H9 (cell line): ENCODE measurements at regions not wholly inside any gene's neighbourhood (a gene's known extent, or its start where the extent isn't known, plus 50 kb on each side); places are given as distances from the start of the nearest gene placed in this dataset.

Experiments
- DNase-seq: peaks from one replicate; pipeline ENCODE4 v3.0.0-alpha.2; 2017
- H2AFZ ChIP-seq: one replicate; pipeline ENCODE4 v1.6.1; 2013; ENCODE audit warnings: mild to moderate bottlenecking, low read length, control low read depth, moderate library complexity
- H2AK5ac ChIP-seq: 2 replicates; pipeline ENCODE4 v1.6.1; 2013; ENCODE audit warnings: low read length, control low read depth, mixed read lengths; ENCODE audit not compliant: insufficient read length
- H2BK120ac ChIP-seq: one replicate; pipeline ENCODE4 v1.6.1; 2013; ENCODE audit warnings: low read depth, mild to moderate bottlenecking, low read length, control low read depth, inconsistent platforms; ENCODE audit not compliant: poor library complexity, severe bottlenecking
- H2BK12ac ChIP-seq: 2 replicates; pipeline ENCODE4 v1.6.1; 2013; ENCODE audit warnings: low read length, control low read depth, mixed read lengths, low read depth; ENCODE audit not compliant: insufficient read length
- H2BK15ac ChIP-seq: 2 replicates; pipeline ENCODE4 v1.6.1; 2013; ENCODE audit warnings: low read depth, low read length, control low read depth
- H2BK20ac ChIP-seq: one replicate; pipeline ENCODE4 v1.6.1; 2013; ENCODE audit warnings: low read depth, mild to moderate bottlenecking, low read length, control low read depth, inconsistent platforms; ENCODE audit not compliant: poor library complexity, severe bottlenecking
- H2BK5ac ChIP-seq: 2 replicates; pipeline ENCODE4 v1.6.1; 2013; ENCODE audit warnings: low read length, control low read depth, mixed read lengths; ENCODE audit not compliant: insufficient read length
- H3K14ac ChIP-seq: 2 replicates; pipeline ENCODE4 v1.6.1; 2013; ENCODE audit warnings: low read length, control low read depth; ENCODE audit not compliant: insufficient read depth
- H3K18ac ChIP-seq: 2 replicates; pipeline ENCODE4 v1.6.1; 2013; ENCODE audit warnings: low read depth, mild to moderate bottlenecking, mixed read lengths, low read length, control low read depth; ENCODE audit not compliant: insufficient read length
- H3K23ac ChIP-seq: 2 replicates; pipeline ENCODE4 v1.6.1; 2013; ENCODE audit warnings: low read length, control low read depth, mixed read lengths, low read depth; ENCODE audit not compliant: insufficient read length
- H3K23me2 ChIP-seq: 2 replicates; pipeline ENCODE4 v1.6.1; 2013; ENCODE audit warnings: low read depth, mild to moderate bottlenecking, mixed read lengths, low read length, control low read depth; ENCODE audit not compliant: insufficient read length, poor library complexity, severe bottlenecking
- H3K27ac ChIP-seq: 2 replicates; pipeline ENCODE4 v1.5.1; 2013; ENCODE audit warnings: low read length, control low read depth, mixed read lengths, low read depth; ENCODE audit not compliant: insufficient read length
- H3K27me3 ChIP-seq: 2 replicates; pipeline ENCODE4 v1.6.1; 2013; ENCODE audit warnings: low read length, control low read depth, inconsistent platforms; ENCODE audit not compliant: insufficient read depth
- H3K4ac ChIP-seq: 2 replicates; pipeline ENCODE4 v1.6.1; 2013; ENCODE audit warnings: low read depth, mild to moderate bottlenecking, control low read depth, inconsistent platforms, low read length, moderate library complexity
- H3K4me1 ChIP-seq: 2 replicates; pipeline ENCODE4 v1.6.1; 2013; ENCODE audit warnings: low read length, control low read depth, inconsistent platforms; ENCODE audit not compliant: insufficient read depth
- H3K4me2 ChIP-seq: 2 replicates; pipeline ENCODE4 v1.6.1; 2013; ENCODE audit warnings: low read length, control low read depth, mixed read lengths; ENCODE audit not compliant: insufficient read length, insufficient read depth
- H3K56ac ChIP-seq: 2 replicates; pipeline ENCODE4 v1.6.1; 2013; ENCODE audit warnings: low read depth, mild to moderate bottlenecking, mixed read lengths, low read length, control low read depth; ENCODE audit not compliant: insufficient read length
- H3K79me1 ChIP-seq: 2 replicates; pipeline ENCODE4 v1.6.1; 2013; ENCODE audit warnings: low read depth, mild to moderate bottlenecking, moderate library complexity, low read length, control low read depth, inconsistent platforms; ENCODE audit not compliant: insufficient read depth, poor library complexity, severe bottlenecking
- H3K79me2 ChIP-seq: 2 replicates; pipeline ENCODE4 v1.6.1; 2013; ENCODE audit warnings: low read length, control low read depth, inconsistent platforms; ENCODE audit not compliant: insufficient read depth
- H3K9ac ChIP-seq: 2 replicates; pipeline ENCODE4 v1.6.1; 2013; ENCODE audit warnings: low read length, control low read depth, mixed read lengths; ENCODE audit not compliant: insufficient read length; ENCODE audit errors: extremely low read depth
- H3K9me3 ChIP-seq: one replicate; pipeline ENCODE4 v1.6.1; 2013; ENCODE audit warnings: low read depth, low read length, inconsistent platforms; ENCODE audit not compliant: control insufficient read depth
- H3T11ph ChIP-seq: one replicate; pipeline ENCODE4 v1.6.1; 2013; ENCODE audit warnings: mild to moderate bottlenecking, low read length, control low read depth, inconsistent platforms
- H4K20me1 ChIP-seq: one replicate; pipeline ENCODE4 v1.6.1; 2013; ENCODE audit not compliant: control insufficient read depth, insufficient read length, insufficient read depth
- H4K5ac ChIP-seq: 2 replicates; pipeline ENCODE4 v1.6.1; 2013; ENCODE audit warnings: low read depth, mild to moderate bottlenecking, mixed read lengths, low read length, control low read depth; ENCODE audit not compliant: insufficient read length
- H4K8ac ChIP-seq: replicated peaks from 2 replicates; pipeline ENCODE4 v1.6.1; 2013; ENCODE audit warnings: low read length, control low read depth, mixed read lengths, low read depth; ENCODE audit not compliant: insufficient read length
- H4K91ac ChIP-seq: 2 replicates; pipeline ENCODE4 v1.6.1; 2013; ENCODE audit warnings: low read depth, mild to moderate bottlenecking, moderate library complexity, mixed read lengths, low read length, control low read depth; ENCODE audit not compliant: insufficient read length
- H3K27ac Mint-ChIP-seq, 3 experiments: 2 replicates in 2 of 3; 3 replicates in 1 of 3; pipeline ENCODE4 v1.8.0; 2020 to 2021; ENCODE audit warnings: mixed read lengths in 3 of 3, mild to moderate bottlenecking in 1 of 3, moderate library complexity in 1 of 3
- H3K27me3 Mint-ChIP-seq: 2 replicates; pipeline ENCODE4 v1.8.0; 2021; ENCODE audit warnings: low read depth, mild to moderate bottlenecking, moderate library complexity, mixed read lengths
- H3K36me3 Mint-ChIP-seq, 3 experiments: 2 replicates in 2 of 3; 3 replicates in 1 of 3; pipeline ENCODE4 v1.8.0; 2020 to 2021; ENCODE audit warnings: low read depth in 3 of 3, mixed read lengths in 3 of 3; ENCODE audit not compliant: insufficient read depth in 1 of 3
- H3K4me1 Mint-ChIP-seq, 2 experiments: 2 replicates each; pipeline ENCODE4 v1.8.0; 2020; ENCODE audit warnings: mixed read lengths in 2 of 2
- H3K4me3 Mint-ChIP-seq, 2 experiments: 2 replicates in 1 of 2; 3 replicates in 1 of 2; pipeline ENCODE4 v1.8.0; 2020 to 2021; ENCODE audit warnings: mild to moderate bottlenecking in 2 of 2, mixed read lengths in 2 of 2, moderate library complexity in 1 of 2
- H3K9me3 Mint-ChIP-seq, 2 experiments: 2 replicates in 1 of 2; 3 replicates in 1 of 2; pipeline ENCODE4 v1.8.0; 2020; ENCODE audit warnings: mild to moderate bottlenecking in 2 of 2, mixed read lengths in 2 of 2, moderate library complexity in 1 of 2
- CTCF ChIP-seq: fragments of 200-600 bp; sonication (generic); conservative IDR thresholded peaks from 3 replicates; pipeline ENCODE4 v1.8.0; 2021; ENCODE audit warnings: antibody characterized with exemption, mild to moderate bottlenecking
- WGBS: extraction: QIAGEN DNeasy Blood & Tissue Kit; methylation state at CpG from one replicate; pipeline ENCODE4 v1.1.7; 2013; ENCODE audit warnings: missing lambda C conversion rate, low lambda C conversion rate, mixed read lengths; ENCODE audit not compliant: insufficient read length; ENCODE audit errors: extremely low coverage; 5-methylcytosine and 5-hydroxymethylcytosine counted together

GRCh38 chr2:236744716-236745115 lies 175.1 kb downstream of the ACKR3 start:
- Mint-ChIP-seq H3K4me3 (no peak overlapping the region), H3K36me3 (no peaks in the 10 kb centered on the region; a peak in 2 of 7 replicates), H3K9me3 (peaks cover 0 to 3% of the 10 kb centered on the region in 2 experiments; a peak in 1 of 5 replicates), H3K4me1 (peaks cover 29 to 38% of the 10 kb centered on the region in 2 experiments), H3K27me3 (peaks cover 1% of the 10 kb centered on the region; the same call in 1 of the 2 replicates), H3K27ac (no peak overlapping the region)
- H3K23me2 ChIP-seq, result no peaks in the 10 kb centered on the region
- H3K79me1 ChIP-seq, result no peaks in the 10 kb centered on the region
- H4K91ac ChIP-seq, result no peak overlapping the region
- no peak for DNase-seq
- H2AK5ac ChIP-seq, result no peak overlapping the region
- no peaks in the 10 kb centered on the region for H4K20me1 ChIP-seq
- no peak overlapping the region for H3K4me2 ChIP-seq
- no peak overlapping the region for H3T11ph ChIP-seq
- H3K9ac ChIP-seq, result no peak overlapping the region
- no peak overlapping the region for H2BK15ac ChIP-seq
- H3K56ac ChIP-seq, result no peak overlapping the region
- H3K18ac ChIP-seq, result no peak overlapping the region
- H2BK12ac ChIP-seq, result no peak overlapping the region
- no peak overlapping the region for H4K5ac ChIP-seq
- H4K8ac ChIP-seq, result no peak overlapping the region
- WGBS, result no CpG with 5 or more reads among the region's 1 CpG
- no peak overlapping the region for H3K23ac ChIP-seq
- no peak overlapping the region for H3K14ac ChIP-seq
- H2BK20ac ChIP-seq, result no peak overlapping the region
- no peak overlapping the region for H2AFZ ChIP-seq
- H3K4ac ChIP-seq, result no peak overlapping the region
- no peak overlapping the region for H2BK5ac ChIP-seq
- no peaks in the 10 kb centered on the region for H3K4me1 ChIP-seq
- H2BK120ac ChIP-seq, result no peak overlapping the region
- H3K27ac ChIP-seq, result no peak overlapping the region
- H3K27me3 ChIP-seq, result no peaks in the 10 kb centered on the region
- no peaks in the 10 kb centered on the region for H3K79me2 ChIP-seq
- no peak for TF ChIP-seq CTCF
- no peaks in the 10 kb centered on the region for H3K9me3 ChIP-seq
